ENCODE measurements at regions not wholly inside any gene's neighbourhood (a gene's known extent, or its start where the extent isn't known, plus 50 kb on each side); places are given as distances from the start of the nearest gene placed in this dataset.

DNA sequence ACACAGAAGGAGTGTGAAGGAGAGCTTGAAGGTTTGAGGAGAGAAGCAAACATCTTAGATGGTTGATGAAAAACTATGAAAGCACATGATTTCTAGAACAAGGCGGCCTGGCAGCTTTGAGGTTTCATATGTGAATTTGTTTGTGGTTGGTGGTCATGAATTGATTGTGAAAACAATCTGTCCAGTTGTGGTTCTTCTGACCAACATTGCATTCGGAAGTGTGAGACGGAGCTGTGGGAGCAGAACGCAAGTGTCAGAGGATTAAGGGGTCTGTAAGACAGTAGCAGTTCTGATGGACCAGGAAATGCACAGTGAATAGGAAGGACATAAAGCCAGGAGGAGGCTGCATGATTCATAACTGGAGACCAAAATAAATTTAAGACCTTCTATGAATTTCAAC lies 594.6 kb downstream of the NXPH1 start:
- H3K4me2 ChIP-seq (ENCODE audit: low read depth, low read length): no peak overlapping the region
- H4K5ac ChIP-seq (ENCODE audit: low read depth, low read length): no peak overlapping the region
- no peak overlapping the region for H3K14ac ChIP-seq (replicated peaks; ENCODE audit: low read depth, low read length)
- no peak overlapping the region for H3K56ac ChIP-seq (ENCODE audit: extremely low read depth, insufficient read depth, low read length)
- no peak overlapping the region for H3K27ac ChIP-seq (ENCODE audit: insufficient read depth, low read length)
- no peak overlapping the region for H2AK5ac ChIP-seq (ENCODE audit: low read depth, low read length)
- ChIA-PET CTCF (no interaction called here), POLR2A (ENCODE audit: unreplicated experiment) (no interaction called here)
- H4K91ac ChIP-seq (ENCODE audit: insufficient read depth, low read depth, low read length): no peak overlapping the region
- no peak overlapping the region for H3K4me3 ChIP-seq (ENCODE audit: insufficient read depth, low read depth, low read length)
- no peak overlapping the region for H2BK20ac ChIP-seq (ENCODE audit: low read depth, low read length)
- no peak overlapping the region for H3K18ac ChIP-seq (ENCODE audit: low read depth, low read length)
- no peak overlapping the region for H4K8ac ChIP-seq (ENCODE audit: low read depth in 2 of 2, low read length in 2 of 2)
- H2BK120ac ChIP-seq (ENCODE audit: low read depth, low read length): no peak overlapping the region
- BruUV-seq (replicated peaks): no TSS peak
- no peak overlapping the region for H2BK5ac ChIP-seq (ENCODE audit: low read depth, low read length, poor library complexity, severe bottlenecking)
- H3K23ac ChIP-seq (ENCODE audit: low read depth, low read length): no peak overlapping the region
- DNase-seq: no peak
- in situ Hi-C loops (cut with MboI; ENCODE audit: low sequenced_read_pairs) (no loop called here), dilution Hi-C loops (cut with HindIII; ENCODE audit: low sequenced_read_pairs, unreplicated experiment) (no loop called here), intact Hi-C loops (cut with micrococcal nuclease) (no loop called here)
- no peak for ATAC-seq (ENCODE audit: low read depth)
- no peaks in the 10 kb centered on the region for H3K9me1 ChIP-seq (ENCODE audit: insufficient read depth, low read length)
- no peaks in the 10 kb centered on the region for H3K27me3 ChIP-seq (ENCODE audit: control insufficient read depth, insufficient read depth, low read length)
- H2AK9ac ChIP-seq (replicated peaks; ENCODE audit: low read depth, low read length, poor library complexity): no peak overlapping the region
- no peak overlapping the region for H3K9ac ChIP-seq (ENCODE audit: low read depth, low read length)
- H4K20me1 ChIP-seq (ENCODE audit: insufficient read depth, low read length): no peaks in the 10 kb centered on the region
- TF ChIP-seq USF2 (IDR thresholded peaks at IDR 0.05; ENCODE audit: low read depth, low read length) (no peak), RFX5 (IDR thresholded peaks at IDR 0.05; ENCODE audit: low read depth, low read length) (no peak), ELK1 (IDR thresholded peaks at IDR 0.05; ENCODE audit: borderline replicate concordance, low read depth, low read length) (no peak), CHD1 (IDR thresholded peaks at IDR 0.05; ENCODE audit: low read depth, low read length) (no peak), CTCF (conservative IDR thresholded peaks at IDR 0.05; ENCODE audit: low read depth, low read length) (no peak), CEBPB (IDR thresholded peaks at IDR 0.05; ENCODE audit: low read depth, low read length) (no peak), RCOR1 (IDR thresholded peaks at IDR 0.05; ENCODE audit: insufficient replicate concordance, low read length) (no peak), MAZ (IDR thresholded peaks at IDR 0.05; ENCODE audit: borderline replicate concordance, low read depth, low read length) (no peak), FOS (IDR thresholded peaks at IDR 0.05; ENCODE audit: low read depth, low read length) (no peak), POLR2A (IDR thresholded peaks at IDR 0.05; ENCODE audit: low read depth, low read length) (no peak), MXI1 (IDR thresholded peaks at IDR 0.05; ENCODE audit: borderline replicate concordance, low read depth, low read length) (no peak), BHLHE40 (IDR thresholded peaks at IDR 0.05; ENCODE audit: low read depth, low read length) (no peak), NFE2L2 (IDR thresholded peaks at IDR 0.05; ENCODE audit: low read depth, low read length) (no peak), SMC3 (IDR thresholded peaks at IDR 0.05; ENCODE audit: low read depth, low read length) (no peak), RAD21 (IDR thresholded peaks at IDR 0.05; ENCODE audit: low read length) (no peak)
- no peak overlapping the region for H2BK15ac ChIP-seq (ENCODE audit: low read depth, low read length)
- no peak overlapping the region for H2AFZ ChIP-seq (replicated peaks; ENCODE audit: low read length, poor library complexity)
- no peak overlapping the region for H3K4ac ChIP-seq (ENCODE audit: low read depth, low read length)
- H3K4me1 ChIP-seq (ENCODE audit: control insufficient read depth, insufficient read depth, low read length): no peaks in the 10 kb centered on the region
- no peaks in the 10 kb centered on the region for H3K79me1 ChIP-seq (ENCODE audit: low read depth in 1 of 2, low read length in 2 of 2)
- no peaks in the 10 kb centered on the region for H3K36me3 ChIP-seq (ENCODE audit: control insufficient read depth, insufficient read depth, low read length)
- H3K9me3 ChIP-seq (ENCODE audit: control insufficient read depth, insufficient read depth, low read length): peaks cover 6% of the 10 kb centered on the region
- WGBS, 2 experiments (ENCODE audit: extremely low coverage in 2 of 2, insufficient read length in 1 of 2): 52% methylated on average over 4 of the region's 4 CpGs; no CpG with 5 or more reads in 1 of the 2 experiments

Measured in IMR-90 (cell line).